ENCODE measurements at regions not wholly inside any gene's neighbourhood (a gene's known extent, or its start where the extent isn't known, plus 50 kb on each side); places are given as distances from the start of the nearest gene placed in this dataset.

DNA sequence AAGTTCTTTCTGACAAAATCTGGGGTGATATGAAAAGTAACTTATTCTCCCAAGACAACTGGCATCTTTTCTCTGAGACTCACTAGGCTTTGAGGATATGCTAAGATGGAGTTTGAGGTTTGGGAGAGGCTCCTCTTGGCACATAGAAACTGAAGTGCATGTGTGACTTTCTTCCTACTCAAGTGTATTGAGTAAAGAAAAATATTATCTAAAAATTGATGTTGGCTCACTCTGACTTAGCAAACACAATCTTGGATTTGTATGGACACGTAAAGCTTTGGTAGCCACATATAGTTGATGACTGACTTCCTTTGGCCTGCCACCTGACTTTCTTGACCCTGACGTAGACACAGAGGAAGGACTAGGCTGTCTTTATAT lies 71.1 kb upstream of the KLF12 start:
- Histone ChIP-seq H3K4me3 (no peak overlapping the region), H3K9me3 (ENCODE audit: low read depth) (no peaks in the 10 kb centered on the region), H3F3A (ENCODE audit: low read depth) (no peaks in the 10 kb centered on the region), H3K4me2 (no peak overlapping the region), H3K27ac (no peak overlapping the region), H3K36me3 (no peaks in the 10 kb centered on the region), H4K20me1 (ENCODE audit: low read depth) (no peaks in the 10 kb centered on the region), H2AFZ (replicated peaks) (no peak overlapping the region), H3K27me3 (no peaks in the 10 kb centered on the region), H3K9ac (no peak overlapping the region), H3K79me2 (ENCODE audit: low read depth) (no peaks in the 10 kb centered on the region), H3K4me1 (peaks cover 11% of the 10 kb centered on the region)
- Mint-ChIP-seq H3K4me1 (no peaks in the 10 kb centered on the region), H3K4me3 (no peak overlapping the region), H3K27me3 (ENCODE audit: insufficient read depth, low read depth) (peaks cover 7% of the 10 kb centered on the region), H3K9me3 (peaks cover 22% of the 10 kb centered on the region), H3K36me3 (no peaks in the 10 kb centered on the region), H3K27ac (no peak overlapping the region)
- TF ChIP-seq EZH2 (IDR thresholded peaks at IDR 0.05) (no peak), EZH2phosphoT487 (IDR thresholded peaks at IDR 0.05) (no peak)
- TF ChIP-seq, protein P1, sequence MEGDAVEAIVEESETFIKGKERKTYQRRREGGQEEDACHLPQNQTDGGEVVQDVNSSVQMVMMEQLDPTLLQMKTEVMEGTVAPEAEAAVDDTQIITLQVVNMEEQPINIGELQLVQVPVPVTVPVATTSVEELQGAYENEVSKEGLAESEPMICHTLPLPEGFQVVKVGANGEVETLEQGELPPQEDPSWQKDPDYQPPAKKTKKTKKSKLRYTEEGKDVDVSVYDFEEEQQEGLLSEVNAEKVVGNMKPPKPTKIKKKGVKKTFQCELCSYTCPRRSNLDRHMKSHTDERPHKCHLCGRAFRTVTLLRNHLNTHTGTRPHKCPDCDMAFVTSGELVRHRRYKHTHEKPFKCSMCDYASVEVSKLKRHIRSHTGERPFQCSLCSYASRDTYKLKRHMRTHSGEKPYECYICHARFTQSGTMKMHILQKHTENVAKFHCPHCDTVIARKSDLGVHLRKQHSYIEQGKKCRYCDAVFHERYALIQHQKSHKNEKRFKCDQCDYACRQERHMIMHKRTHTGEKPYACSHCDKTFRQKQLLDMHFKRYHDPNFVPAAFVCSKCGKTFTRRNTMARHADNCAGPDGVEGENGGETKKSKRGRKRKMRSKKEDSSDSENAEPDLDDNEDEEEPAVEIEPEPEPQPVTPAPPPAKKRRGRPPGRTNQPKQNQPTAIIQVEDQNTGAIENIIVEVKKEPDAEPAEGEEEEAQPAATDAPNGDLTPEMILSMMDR (IDR thresholded peaks at IDR 0.05) = no peak
- DNase-seq (ENCODE audit: low spot score) = no peak

- H3K27ac Mint-ChIP-seq = no peak overlapping the region
- Histone ChIP-seq H3K27ac (no peak overlapping the region), H2AFZ (replicated peaks) (no peak overlapping the region), H3K9me3 (ENCODE audit: low read depth) (no peaks in the 10 kb centered on the region), H4K20me1 (ENCODE audit: low read depth) (no peaks in the 10 kb centered on the region), H3K4me1 (peaks cover 11% of the 10 kb centered on the region), H3F3A (ENCODE audit: low read depth) (no peaks in the 10 kb centered on the region), H3K36me3 (no peaks in the 10 kb centered on the region), H3K4me3 (no peak overlapping the region), H3K4me2 (no peak overlapping the region), H3K79me2 (ENCODE audit: low read depth) (no peaks in the 10 kb centered on the region), H3K27me3 (no peaks in the 10 kb centered on the region), H3K9ac (no peak overlapping the region)
- no peak overlapping the region for H3K4me3 Mint-ChIP-seq
- no peak for DNase-seq (ENCODE audit: low spot score)
- TF ChIP-seq, protein P1 (IDR thresholded peaks at IDR 0.05) = no peak
- TF ChIP-seq EZH2phosphoT487 (IDR thresholded peaks at IDR 0.05) = no peak
- TF ChIP-seq EZH2 (IDR thresholded peaks at IDR 0.05) = no peak
- H3K9me3 Mint-ChIP-seq = peaks cover 25% of the 10 kb centered on the region
- H3K27me3 Mint-ChIP-seq (ENCODE audit: insufficient read depth, low read depth) = peaks cover 10% of the 10 kb centered on the region
- H3K36me3 Mint-ChIP-seq = no peaks in the 10 kb centered on the region
- H3K4me1 Mint-ChIP-seq = no peaks in the 10 kb centered on the region
Measured at GRCh38 chr13:74204602-74205312, 70.6 kb upstream of the KLF12 start.

GRCh38 chr13:74203576-74203975 lies 69.4 kb upstream of the KLF12 start:
- TF ChIP-seq, protein P1 (IDR thresholded peaks at IDR 0.05) = no peak
- TF ChIP-seq EZH2phosphoT487 (IDR thresholded peaks at IDR 0.05) = no peak
- TF ChIP-seq EZH2 (IDR thresholded peaks at IDR 0.05) = no peak
- H4K20me1 ChIP-seq (ENCODE audit: low read depth) = no peaks in the 10 kb centered on the region
- no peaks in the 10 kb centered on the region for H3K36me3 ChIP-seq
- no peak overlapping the region for H3K9ac ChIP-seq
- H3F3A ChIP-seq (ENCODE audit: low read depth) = no peaks in the 10 kb centered on the region
- no peaks in the 10 kb centered on the region for H3K79me2 ChIP-seq (ENCODE audit: low read depth)
- no peaks in the 10 kb centered on the region for H3K36me3 Mint-ChIP-seq
- H3K27me3 Mint-ChIP-seq (ENCODE audit: insufficient read depth, low read depth) = peaks cover 10% of the 10 kb centered on the region
- peaks cover 11% of the 10 kb centered on the region for H3K4me1 ChIP-seq
- no peak overlapping the region for H3K4me3 ChIP-seq
- H3K27ac Mint-ChIP-seq = no peak overlapping the region
- no peaks in the 10 kb centered on the region for H3K4me1 Mint-ChIP-seq
- H3K4me3 Mint-ChIP-seq = no peak overlapping the region
- no peaks in the 10 kb centered on the region for H3K9me3 ChIP-seq (ENCODE audit: low read depth)
- H2AFZ ChIP-seq (replicated peaks) = no peak overlapping the region
- no peak overlapping the region for H3K4me2 ChIP-seq
- H3K27me3 ChIP-seq = no peaks in the 10 kb centered on the region
- DNase-seq (ENCODE audit: low spot score) = no peak
- H3K9me3 Mint-ChIP-seq = peaks cover 25% of the 10 kb centered on the region
- no peak overlapping the region for H3K27ac ChIP-seq

Data from neural progenitor cell (in vitro differentiated cells).